Kidney (tissue), 13 donors: ENCODE measurements at regions not wholly inside any gene's neighbourhood (a gene's known extent, or its start where the extent isn't known, plus 50 kb on each side); places are given as distances from the start of the nearest gene placed in this dataset.

Experiments
- DNase-seq, 5 donors: peaks; one replicate each; pipeline ENCODE4 v3.0.0-alpha.2; 2013 to 2020
- FAIRE-seq: peaks from 2 replicates; lab custom pipeline; 2012; peaks lifted over from hg19 to GRCh38; lab: Jason Lieb, UNC
- H3K27ac ChIP-seq, 2 donors: one replicate each; pipeline ENCODE4 v1.7.0; 2013; ENCODE audit warnings: low read depth in 2 of 2, low read length in 2 of 2, inconsistent platforms in 1 of 2
- H3K27me3 ChIP-seq: one replicate; pipeline ENCODE4 v1.7.1; 2013; ENCODE audit warnings: low read length, inconsistent platforms; ENCODE audit not compliant: control insufficient read depth, insufficient read depth
- H3K36me3 ChIP-seq, 3 donors: one replicate each; pipeline versions ENCODE4 v1.7.0 to v1.7.1; 2013; ENCODE audit warnings: low read length in 3 of 3, control low read depth in 1 of 3, inconsistent platforms in 1 of 3; ENCODE audit not compliant: insufficient read depth in 3 of 3, control insufficient read depth in 2 of 3
- H3K4me1 ChIP-seq, 3 donors: one replicate each; pipeline versions ENCODE4 v1.7.0 to v1.7.1; 2013; ENCODE audit warnings: low read length in 3 of 3, inconsistent platforms in 1 of 3, low read depth in 1 of 3; ENCODE audit not compliant: control insufficient read depth in 2 of 3, insufficient read depth in 2 of 3
- H3K4me3 ChIP-seq, 3 donors: one replicate each; pipeline versions ENCODE4 v1.7.0 to v1.8.1; 2013; ENCODE audit warnings: low read length in 3 of 3, control low read depth in 1 of 3, inconsistent platforms in 1 of 3
- H3K9ac ChIP-seq, 3 donors: one replicate each; pipeline versions ENCODE4 v1.7.0 to v1.7.1; 2013; ENCODE audit warnings: low read length in 3 of 3, control low read depth in 1 of 3, inconsistent platforms in 1 of 3
- H3K9me3 ChIP-seq, 3 donors: one replicate each; pipeline versions ENCODE4 v1.7.0 to v1.7.1; 2013; ENCODE audit warnings: low read length in 3 of 3, control low read depth in 1 of 3, inconsistent platforms in 1 of 3; ENCODE audit not compliant: control insufficient read depth in 2 of 3, insufficient read depth in 1 of 3
- CTCF ChIP-seq: IDR thresholded peaks from 3 replicates; pipeline ENCODE4 v1.5.1; 2012; ENCODE audit warnings: mild to moderate bottlenecking, moderate library complexity, borderline replicate concordance; ENCODE audit not compliant: insufficient read depth; ENCODE audit errors: extremely low read depth
- intact Hi-C: fragments of 100-400 bp; cut with DNase I; formaldehyde crosslinking; loops from one replicate; pipeline ENCODE4 v1.11.1; 2022
- donor health status: control.
- donor health status: control.
- donor health status: control.
- donor health status: control.
- donor health status: control.
- donor health status: DM: yes; HTN: yes; CAD: no.
- donor health status: Normal renal cell carcinoma (clear cell type).

GRCh38 chr6:140485740-140486449 is 1111.4 kb upstream of the CITED2 start:
- Histone ChIP-seq H3K36me3 (no peaks in the 10 kb centered on the region), H3K9me3 (no peaks in the 10 kb centered on the region), H3K27me3 (no peaks in the 10 kb centered on the region), H3K4me3 (no peak overlapping the region), H3K9ac (no peak overlapping the region), H3K4me1 (no peaks in the 10 kb centered on the region), H3K27ac (no peak overlapping the region)
- no peak for TF ChIP-seq CTCF
- peak in 1 of 5 donors; percentile 38 for DNase-seq
- intact Hi-C loops: no loop called here
- peak; percentile 25 for FAIRE-seq

- FAIRE-seq (no peak), DNase-seq (peak in 1 of 5 donors; percentile 5)
- Histone ChIP-seq H3K4me1 (no peaks in the 10 kb centered on the region), H3K9ac (no peak overlapping the region), H3K27ac (no peak overlapping the region), H3K9me3 (no peaks in the 10 kb centered on the region), H3K36me3 (no peaks in the 10 kb centered on the region), H3K27me3 (no peaks in the 10 kb centered on the region), H3K4me3 (no peak overlapping the region)
- intact Hi-C loops: no loop called here
- no peak for TF ChIP-seq CTCF
Measured at GRCh38 chr6:140480852-140481251, 1106.4 kb upstream of the CITED2 start.

- no peak for FAIRE-seq
- H3K36me3 ChIP-seq: no peaks in the 10 kb centered on the region
- no peak overlapping the region for H3K4me3 ChIP-seq
- no peak for TF ChIP-seq CTCF
- no peak overlapping the region for H3K9ac ChIP-seq
- H3K27me3 ChIP-seq: no peaks in the 10 kb centered on the region
- no peaks in the 10 kb centered on the region for H3K4me1 ChIP-seq
- H3K27ac ChIP-seq: no peak overlapping the region
- no peaks in the 10 kb centered on the region for H3K9me3 ChIP-seq
- no peak for DNase-seq
- intact Hi-C loops: no loop called here
Measured at GRCh38 chr6:140478631-140479030, 1104.2 kb upstream of the CITED2 start.

- intact Hi-C loops: no loop called here
- Histone ChIP-seq H3K36me3 (no peaks in the 10 kb centered on the region), H3K4me3 (no peak overlapping the region), H3K27me3 (no peaks in the 10 kb centered on the region), H3K27ac (no peak overlapping the region), H3K4me1 (no peaks in the 10 kb centered on the region), H3K9ac (no peak overlapping the region), H3K9me3 (no peaks in the 10 kb centered on the region)
- no peak for TF ChIP-seq CTCF
- FAIRE-seq (no peak), DNase-seq (no peak)
Measured at GRCh38 chr6:140475086-140475485, 1100.6 kb upstream of the CITED2 start.
